Mammary epithelial cell (primary cell): ENCODE measurements at regions not wholly inside any gene's neighbourhood (a gene's known extent, or its start where the extent isn't known, plus 50 kb on each side); places are given as distances from the start of the nearest gene placed in this dataset.

Source experiments
- CTCF ChIP-seq, 2 donors: IDR thresholded peaks in 1 of 2; conservative IDR thresholded peaks in 1 of 2; 2 replicates each; pipeline ENCODE4 v1.5.1; 2011 to 2012; ENCODE audit warnings: inconsistent platforms in 2 of 2, low read length in 2 of 2, mild to moderate bottlenecking in 2 of 2, control low read depth in 1 of 2, low read depth in 1 of 2; ENCODE audit not compliant: insufficient read depth in 1 of 2; ENCODE audit errors: extremely low read depth in 1 of 2
- EZH2 ChIP-seq: IDR thresholded peaks from 2 replicates; pipeline ENCODE4 v1.6.1; 2012; ENCODE audit warnings: low read length, inconsistent platforms, borderline replicate concordance

- TF ChIP-seq CTCF (conservative IDR thresholded peaks at IDR 0.05 in 1 of 2, IDR thresholded peaks at IDR 0.05 in 1 of 2; ENCODE audit: extremely low read depth in 1 of 2, insufficient read depth in 1 of 2, low read depth in 1 of 2, low read length in 2 of 2) (no peak), EZH2 (no peak)
These were observed 1122.8 kb downstream of the TYW1 start for GRCh38 chr7:68119411-68119810.
